ENCODE measurements at regions not wholly inside any gene's neighbourhood (a gene's known extent, or its start where the extent isn't known, plus 50 kb on each side); places are given as distances from the start of the nearest gene placed in this dataset.
A peak's percentile ranks its signal among the peaks of the same experiment; 100 is the strongest.
"Not testable (repeated sequence)": the region's sequence is repeated elsewhere in the genome, so short reads cannot be mapped to it uniquely, and the experiment has no call there.

- Histone ChIP-seq H3K27ac (peak overlapping the region in 1 of 4 donors; percentile 6), H3K27me3 (no peaks in the 10 kb centered on the region), H3K36me3 (no peaks in the 10 kb centered on the region), H3K4me1 (peaks cover 0 to 24% (median 4%) of the 10 kb centered on the region in 3 donors), H3K9me3 (no peaks in the 10 kb centered on the region), H3K4me3 (no peak overlapping the region)
- TF ChIP-seq CTCF (IDR thresholded peaks at IDR 0.05) (no peak), POLR2A (IDR thresholded peaks at IDR 0.05) (no peak)
- WGBS, 2 donors, result 18 to 57% methylated on average over 2 of the region's 2 CpGs
- intact Hi-C loops (cut with DNase I), result no loop called here
- no peak for DNase-seq
These were observed 505.1 kb downstream of the IGSF11 start for GRCh38 chr3:118529554-118529953.

- no peaks in the 10 kb centered on the region for H3K36me3 ChIP-seq
- H3K4me3 ChIP-seq, result no peak overlapping the region
- H3K27me3 ChIP-seq, result no peaks in the 10 kb centered on the region
- H3K9me3 ChIP-seq, result no peaks in the 10 kb centered on the region
- TF ChIP-seq CTCF (IDR thresholded peaks at IDR 0.05) (no peak), POLR2A (IDR thresholded peaks at IDR 0.05) (no peak)
- no peak overlapping the region for H3K27ac ChIP-seq
- intact Hi-C loops (cut with DNase I), result no loop called here
- H3K4me1 ChIP-seq, result peaks cover 0 to 24% (median 4%) of the 10 kb centered on the region in 3 donors
- WGBS, 2 donors, result 65 to 79% methylated on average over 4 of the region's 4 CpGs
- no peak for DNase-seq
These were observed 504.2 kb downstream of the IGSF11 start for GRCh38 chr3:118530350-118530922.

- H3K27me3 ChIP-seq; H3K4me3 ChIP-seq; H3K27ac ChIP-seq; intact Hi-C loops (cut with DNase I); H3K9me3 ChIP-seq; DNase-seq; H3K36me3 ChIP-seq: not testable (repeated sequence)
- peaks cover 0 to 25% (median 4%) of the 10 kb centered on the region in 3 donors for H3K4me1 ChIP-seq
These were observed 503.7 kb downstream of the IGSF11 start for GRCh38 chr3:118530927-118531356.

- intact Hi-C loops (cut with DNase I), result no loop called here
- 66% methylated on average over 3 of the region's 3 CpGs for WGBS, 2 donors
These were observed 502.8 kb downstream of the IGSF11 start for GRCh38 chr3:118531816-118532215.

GRCh38 chr3:118533676-118534075, 501.0 kb downstream of the IGSF11 start:
- no peak overlapping the region for H3K27ac ChIP-seq
- DNase-seq, result no peak
- H3K27me3 ChIP-seq, result no peaks in the 10 kb centered on the region
- no peak for TF ChIP-seq POLR2A (IDR thresholded peaks at IDR 0.05)
- TF ChIP-seq CTCF (IDR thresholded peaks at IDR 0.05), result no peak
- peaks cover 0 to 29% (median 0%) of the 10 kb centered on the region in 3 donors for H3K4me1 ChIP-seq
- H3K9me3 ChIP-seq, result no peaks in the 10 kb centered on the region
- 27 to 53% methylated on average over 1 of the region's 1 CpG for WGBS, 2 donors
- H3K36me3 ChIP-seq, result no peaks in the 10 kb centered on the region
- intact Hi-C loops (cut with DNase I), result no loop called here
- H3K4me3 ChIP-seq, result no peak overlapping the region

More at GRCh38 chr3:118531816-118532215, 502.8 kb downstream of the IGSF11 start:
- Histone ChIP-seq H3K9me3 (no peaks in the 10 kb centered on the region), H3K4me1 (peaks cover 0 to 32% (median 4%) of the 10 kb centered on the region in 3 donors), H3K4me3 (no peak overlapping the region), H3K27me3 (no peaks in the 10 kb centered on the region), H3K27ac (no peak overlapping the region), H3K36me3 (no peaks in the 10 kb centered on the region)
- TF ChIP-seq CTCF (IDR thresholded peaks at IDR 0.05) (no peak), POLR2A (IDR thresholded peaks at IDR 0.05) (no peak)
- no peak for DNase-seq

- intact Hi-C loops (cut with DNase I), result no loop called here
- Histone ChIP-seq H3K4me1 (peaks cover 0 to 29% (median 0%) of the 10 kb centered on the region in 3 donors), H3K36me3 (no peaks in the 10 kb centered on the region), H3K27ac (no peak overlapping the region), H3K27me3 (no peaks in the 10 kb centered on the region), H3K4me3 (no peak overlapping the region), H3K9me3 (no peaks in the 10 kb centered on the region)
- TF ChIP-seq CTCF (IDR thresholded peaks at IDR 0.05), result no peak
- TF ChIP-seq POLR2A (IDR thresholded peaks at IDR 0.05), result no peak
- 21 to 33% methylated on average over 2 of the region's 2 CpGs for WGBS, 2 donors
- no peak for DNase-seq
These were observed 500.1 kb downstream of the IGSF11 start for GRCh38 chr3:118534519-118534918.
